HG02870 (cell line): ENCODE measurements at regions not wholly inside any gene's neighbourhood (a gene's known extent, or its start where the extent isn't known, plus 50 kb on each side); places are given as distances from the start of the nearest gene placed in this dataset.

Experiments
- ATAC-seq: cut with Tn5 transposase; IDR thresholded peaks from one replicate; pipeline ENCODE4 v1.9.1; 2021; ENCODE audit warnings: mild to moderate bottlenecking, moderate library complexity; ENCODE audit not compliant: unreplicated experiment

- no peak for ATAC-seq
These were observed 57.7 kb downstream of the LRRC30 start for GRCh38 chr18:7288544-7288943.

- ATAC-seq, result no peak
These were observed 59.2 kb downstream of the LRRC30 start for GRCh38 chr18:7290077-7290476.

DNA sequence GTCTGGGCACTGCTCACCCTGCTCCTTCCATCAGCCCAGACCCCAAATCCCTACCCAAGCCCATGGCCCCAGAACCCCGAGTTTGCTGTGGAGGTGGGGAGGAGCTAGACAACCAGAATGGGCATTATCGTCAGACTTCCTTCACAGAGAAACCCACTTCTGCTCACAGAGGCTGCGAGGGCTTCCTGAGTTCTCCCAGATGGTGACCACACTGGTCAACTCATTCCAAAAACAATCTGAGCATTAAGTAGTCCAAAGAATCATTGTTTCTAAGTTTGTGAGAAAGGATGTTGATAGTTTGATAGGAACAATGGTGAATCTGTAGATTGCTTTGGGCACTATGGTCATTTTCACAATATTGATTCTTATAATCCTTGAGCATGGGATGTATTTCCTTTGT lies 60.2 kb downstream of the LRRC30 start:
- no peak for ATAC-seq

DNA sequence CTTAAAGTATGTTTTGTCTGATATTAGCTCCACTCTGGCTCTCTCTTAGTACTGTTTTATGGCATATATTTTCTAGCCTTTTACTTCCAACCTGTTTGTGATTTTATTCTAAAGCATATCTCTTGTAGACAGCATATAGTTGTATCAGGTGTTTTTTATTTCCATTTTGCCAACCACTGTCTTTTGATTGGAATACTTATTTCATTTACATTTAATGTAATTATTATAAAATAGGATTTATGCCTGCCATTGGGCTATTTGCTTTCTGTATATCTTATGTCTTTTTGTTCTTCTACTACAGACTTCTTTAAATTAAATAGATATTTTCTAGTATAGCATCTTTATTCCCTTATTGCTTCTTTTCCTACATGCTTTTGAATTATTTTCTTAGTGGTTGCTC lies 67.3 kb downstream of the LRRC30 start:
- no peak for ATAC-seq

- ATAC-seq, result no peak
These were observed 70.2 kb downstream of the LRRC30 start for GRCh38 chr18:7301094-7301493.

DNA sequence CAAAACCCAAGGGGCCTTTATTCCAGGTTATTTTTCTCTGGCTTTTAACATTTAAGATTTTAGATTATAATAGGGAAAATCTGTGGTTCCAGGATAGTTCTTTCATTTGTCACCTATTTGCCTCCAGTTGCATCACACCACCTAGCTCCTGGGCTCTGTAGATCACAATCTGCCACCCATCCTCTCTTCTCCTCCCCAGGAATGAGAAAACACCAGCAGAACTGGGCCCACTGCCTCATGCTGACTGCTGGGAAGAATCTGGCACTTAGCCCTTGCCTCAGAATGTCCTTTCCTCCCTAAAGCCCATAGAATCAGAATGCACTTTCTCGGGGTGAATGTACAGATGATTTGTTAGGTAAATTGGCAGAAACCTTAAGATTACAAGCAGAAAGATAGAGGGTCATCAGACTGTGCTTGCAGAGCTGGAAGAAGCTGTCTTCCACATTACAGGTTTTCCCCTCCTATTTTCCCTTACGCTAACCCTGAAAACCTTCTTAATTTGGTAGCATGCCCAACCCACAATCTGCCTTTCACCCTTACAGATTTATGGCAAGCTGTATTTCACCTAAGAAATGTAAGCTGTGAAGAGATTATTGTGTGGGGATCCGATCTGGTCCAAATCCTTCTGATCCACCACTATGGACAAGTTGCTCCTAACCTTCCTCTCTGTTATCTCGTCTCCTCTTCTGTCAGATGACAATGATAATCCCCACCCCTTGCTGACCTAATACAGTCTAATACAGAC lies 72.6 kb downstream of the LRRC30 start:
- ATAC-seq, result no peak

- ATAC-seq, result no peak
These were observed 73.1 kb downstream of the LRRC30 start for GRCh38 chr18:7304061-7304370.

- ATAC-seq, result no peak
These were observed 74.5 kb downstream of the LRRC30 start for GRCh38 chr18:7305416-7305815.

DNA sequence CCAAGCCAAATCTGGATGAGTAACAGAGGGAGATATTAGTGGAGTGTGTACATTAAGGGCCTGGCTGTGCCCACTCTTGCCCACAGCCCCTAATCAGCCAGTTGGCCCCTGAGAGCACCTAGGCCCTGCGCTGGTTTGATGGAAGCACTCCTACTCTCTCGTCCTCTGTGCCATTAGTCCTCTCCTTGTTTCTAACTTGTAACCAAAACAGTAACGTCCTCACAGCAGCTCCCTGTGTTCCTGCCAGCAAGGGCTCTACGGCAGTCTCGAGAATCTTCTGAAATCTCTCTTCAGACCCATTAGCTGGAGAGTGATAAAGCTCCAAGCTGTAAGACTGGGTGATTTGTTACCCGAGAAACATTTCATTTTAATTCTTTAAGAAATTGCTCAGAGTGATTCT lies 76.1 kb downstream of the LRRC30 start:
- no peak for ATAC-seq

- no peak for ATAC-seq
These were observed 76.6 kb downstream of the LRRC30 start for GRCh38 chr18:7307526-7307925.

- no peak for ATAC-seq
These were observed 86.9 kb downstream of the LRRC30 start for GRCh38 chr18:7317804-7318231.

DNA sequence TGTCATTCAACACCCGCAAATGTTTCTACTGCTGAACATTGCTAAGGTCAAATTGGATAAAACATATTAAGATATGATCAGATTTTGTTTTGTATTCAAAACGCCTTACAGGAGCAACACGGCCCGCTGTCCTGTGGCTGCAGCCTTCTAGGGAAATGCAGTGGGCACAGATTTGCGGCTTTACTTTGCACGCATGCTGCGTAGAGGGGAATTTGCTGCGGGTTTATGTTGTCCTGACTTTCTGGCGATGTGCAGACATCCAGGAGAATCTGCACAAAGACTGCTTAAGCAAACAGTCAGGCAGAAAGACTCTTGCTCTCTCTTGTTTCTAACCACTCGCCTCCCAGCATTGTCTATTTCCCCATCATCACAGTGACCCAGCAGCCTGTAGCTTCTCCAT lies 88.3 kb downstream of the LRRC30 start:
- no peak for ATAC-seq

DNA sequence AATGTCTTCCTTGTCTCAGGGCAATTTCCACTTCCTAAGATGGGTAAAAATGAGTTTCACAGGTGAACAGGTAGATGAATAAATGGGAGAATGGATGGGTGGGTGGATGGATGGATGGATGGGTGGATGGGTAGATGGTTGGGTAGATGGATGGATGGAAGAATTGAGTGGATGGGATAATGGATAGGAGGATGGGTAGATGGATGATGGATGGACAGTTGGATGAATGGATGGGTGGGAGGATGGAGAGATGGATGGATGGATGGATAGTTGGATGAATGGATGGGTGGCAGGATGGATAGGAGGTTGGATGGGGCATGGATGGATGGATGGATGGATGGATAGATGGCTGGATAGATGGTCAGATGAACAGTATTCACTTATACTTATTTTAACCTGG lies 90.9 kb downstream of the LRRC30 start:
- no peak for ATAC-seq

DNA sequence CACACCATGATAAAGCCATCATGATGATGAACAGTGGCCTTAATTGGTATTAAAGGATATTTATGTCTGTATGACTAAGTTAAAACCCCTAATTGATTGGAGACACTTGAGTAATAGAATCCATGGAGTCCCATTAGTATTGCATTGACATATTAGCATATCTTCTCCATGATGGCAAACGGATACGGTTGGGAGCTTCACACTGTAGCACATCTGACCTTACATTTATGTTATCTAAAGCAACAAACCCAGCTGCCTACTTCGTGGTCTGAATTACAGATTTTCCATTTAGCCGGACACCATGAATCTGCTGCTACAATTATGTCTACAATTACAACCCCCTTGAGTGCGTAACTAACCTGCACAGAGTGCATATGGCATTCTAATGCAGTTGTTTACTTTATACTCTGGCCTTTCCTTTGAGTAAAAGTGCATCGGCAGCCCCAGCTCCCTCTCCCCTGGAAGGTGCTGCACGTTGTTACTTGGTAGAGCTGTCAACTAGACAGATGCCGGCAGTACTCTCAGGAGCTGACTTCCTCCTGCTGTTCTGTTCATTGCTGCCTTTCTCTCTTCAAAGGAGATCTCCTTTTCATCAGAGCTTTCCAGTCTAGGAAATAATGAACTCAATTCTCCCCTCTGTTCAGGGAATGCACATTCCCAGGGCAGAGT lies 92.1 kb downstream of the LRRC30 start:
- no peak for ATAC-seq

GRCh38 chr18:7325126-7325430 lies 94.2 kb downstream of the LRRC30 start:
- no peak for ATAC-seq

DNA sequence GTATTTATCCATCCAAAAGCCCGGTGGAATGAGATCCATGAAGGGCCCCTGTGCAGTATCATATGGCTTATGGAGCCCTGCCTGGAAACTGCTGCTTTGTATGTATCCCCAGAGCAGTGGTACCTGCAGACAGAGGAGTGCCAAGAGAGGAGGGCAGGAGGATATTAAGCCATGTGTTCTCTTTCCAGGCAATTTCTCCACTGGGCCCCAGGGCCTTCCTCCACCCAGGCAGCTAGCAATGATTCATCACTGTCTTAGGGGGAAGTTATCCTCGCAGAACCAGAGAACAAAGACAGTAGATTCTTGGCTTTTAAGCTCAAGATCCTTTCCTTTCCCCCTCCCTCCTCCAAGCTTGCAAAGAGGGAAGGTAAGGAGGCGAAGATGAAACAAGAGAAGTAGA lies 98.1 kb downstream of the LRRC30 start:
- no peak for ATAC-seq

DNA sequence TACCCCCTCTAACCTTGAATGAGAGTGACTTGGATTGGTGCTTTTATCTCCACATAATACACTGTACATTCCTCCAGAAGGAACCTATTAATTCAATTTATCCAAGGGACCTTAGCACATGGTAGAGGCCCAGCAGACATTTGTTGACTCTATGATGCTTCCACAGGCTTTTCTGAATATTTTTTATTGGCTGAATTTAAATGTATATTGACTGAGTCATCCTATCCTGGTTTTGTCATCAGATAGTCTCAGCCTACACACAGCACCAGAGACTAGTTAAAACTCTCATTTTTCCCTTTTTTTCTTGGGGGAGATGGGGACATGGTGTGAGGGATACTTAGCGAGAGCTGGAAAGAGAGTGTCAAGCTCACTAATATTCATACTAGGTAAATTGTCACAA lies 101.6 kb downstream of the LRRC30 start:
- no peak for ATAC-seq

- no peak for ATAC-seq
These were observed 102.2 kb downstream of the LRRC30 start for GRCh38 chr18:7333025-7333562.

DNA sequence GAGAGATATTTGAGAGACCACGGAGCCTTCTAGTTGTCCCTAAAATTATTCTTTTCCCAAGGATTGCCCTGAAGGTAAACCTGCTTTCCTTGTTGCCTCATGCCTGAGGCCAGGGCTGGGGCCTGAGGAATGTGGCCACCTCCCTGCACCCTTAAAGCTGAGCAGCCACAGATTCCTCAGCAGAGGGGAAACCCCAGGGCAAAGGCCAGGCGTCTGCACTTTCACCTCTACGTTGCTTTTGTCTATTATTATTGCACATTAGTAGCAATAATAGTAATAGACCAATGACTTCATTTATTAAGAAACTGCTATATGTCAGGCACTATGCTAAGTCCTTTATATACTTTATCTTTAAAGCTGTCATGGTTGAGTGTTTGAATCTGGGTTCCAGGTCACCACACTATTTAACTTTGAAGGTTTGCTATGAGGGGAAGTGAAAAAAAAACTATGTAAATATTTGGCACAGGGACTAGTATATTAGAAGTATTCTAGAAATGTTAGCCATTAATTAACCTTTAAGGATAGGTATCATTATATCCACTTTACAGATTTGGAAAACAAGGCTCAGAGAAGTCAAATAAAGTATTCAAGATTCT lies 104.2 kb downstream of the LRRC30 start:
- no peak for ATAC-seq

GRCh38 chr18:7336623-7337022 lies 105.7 kb downstream of the LRRC30 start:
- no peak for ATAC-seq

GRCh38 chr18:7338846-7339245 lies 108.0 kb downstream of the LRRC30 start:
- no peak for ATAC-seq

DNA sequence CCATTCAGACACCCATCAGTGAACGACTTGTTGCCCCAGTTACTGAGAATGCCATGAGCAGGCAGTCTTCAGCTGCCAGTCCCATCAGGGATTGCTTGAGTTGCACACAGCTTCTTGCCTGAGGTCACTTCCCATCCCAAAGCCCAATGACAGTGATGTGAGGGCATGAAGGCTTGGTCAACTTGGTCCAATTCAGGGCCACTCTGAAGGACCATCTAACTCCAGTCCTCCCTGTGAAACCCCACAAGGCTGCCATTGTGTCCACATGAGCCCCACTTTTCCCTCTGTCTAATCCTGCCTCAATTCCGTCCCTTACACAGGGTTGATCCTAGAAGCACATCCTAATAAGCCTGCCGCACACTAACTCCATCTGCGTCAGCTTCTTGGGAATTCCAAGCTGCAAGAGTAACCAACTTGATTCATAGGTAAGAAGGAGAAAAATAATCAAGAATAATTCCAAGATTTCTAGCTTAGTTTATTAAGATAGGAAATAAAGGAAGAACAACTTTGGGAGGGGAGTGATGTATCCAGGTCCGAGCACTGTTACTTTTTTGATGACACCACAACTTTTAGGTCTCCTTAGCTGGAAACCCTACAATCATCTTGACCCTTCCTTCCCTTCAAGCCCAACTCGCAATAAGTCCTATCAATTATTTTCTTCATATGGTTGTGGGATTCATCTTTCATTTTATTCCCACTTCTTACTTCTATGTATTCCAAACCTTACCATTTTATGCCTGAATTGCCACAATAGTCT lies 110.9 kb downstream of the LRRC30 start:
- no peak for ATAC-seq
